ENCODE measurements at regions not wholly inside any gene's neighbourhood (a gene's known extent, or its start where the extent isn't known, plus 50 kb on each side); places are given as distances from the start of the nearest gene placed in this dataset.

GRCh38 chr17:27085517-27085916, 208.4 kb upstream of the WSB1 start:
- TF ChIP-seq, protein P1, sequence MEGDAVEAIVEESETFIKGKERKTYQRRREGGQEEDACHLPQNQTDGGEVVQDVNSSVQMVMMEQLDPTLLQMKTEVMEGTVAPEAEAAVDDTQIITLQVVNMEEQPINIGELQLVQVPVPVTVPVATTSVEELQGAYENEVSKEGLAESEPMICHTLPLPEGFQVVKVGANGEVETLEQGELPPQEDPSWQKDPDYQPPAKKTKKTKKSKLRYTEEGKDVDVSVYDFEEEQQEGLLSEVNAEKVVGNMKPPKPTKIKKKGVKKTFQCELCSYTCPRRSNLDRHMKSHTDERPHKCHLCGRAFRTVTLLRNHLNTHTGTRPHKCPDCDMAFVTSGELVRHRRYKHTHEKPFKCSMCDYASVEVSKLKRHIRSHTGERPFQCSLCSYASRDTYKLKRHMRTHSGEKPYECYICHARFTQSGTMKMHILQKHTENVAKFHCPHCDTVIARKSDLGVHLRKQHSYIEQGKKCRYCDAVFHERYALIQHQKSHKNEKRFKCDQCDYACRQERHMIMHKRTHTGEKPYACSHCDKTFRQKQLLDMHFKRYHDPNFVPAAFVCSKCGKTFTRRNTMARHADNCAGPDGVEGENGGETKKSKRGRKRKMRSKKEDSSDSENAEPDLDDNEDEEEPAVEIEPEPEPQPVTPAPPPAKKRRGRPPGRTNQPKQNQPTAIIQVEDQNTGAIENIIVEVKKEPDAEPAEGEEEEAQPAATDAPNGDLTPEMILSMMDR (IDR thresholded peaks at IDR 0.05; ENCODE audit: borderline replicate concordance, extremely low read depth, low read length, poor library complexity, severe bottlenecking): no peak
- no peak for TF ChIP-seq EZH2 (IDR thresholded peaks at IDR 0.05; ENCODE audit: borderline replicate concordance, low read depth, low read length, severe bottlenecking)

Measured in DND-41 (cell line).